ENCODE measurements at regions not wholly inside any gene's neighbourhood (a gene's known extent, or its start where the extent isn't known, plus 50 kb on each side); places are given as distances from the start of the nearest gene placed in this dataset.
A peak's percentile ranks its signal among the peaks of the same experiment; 100 is the strongest.

DNA sequence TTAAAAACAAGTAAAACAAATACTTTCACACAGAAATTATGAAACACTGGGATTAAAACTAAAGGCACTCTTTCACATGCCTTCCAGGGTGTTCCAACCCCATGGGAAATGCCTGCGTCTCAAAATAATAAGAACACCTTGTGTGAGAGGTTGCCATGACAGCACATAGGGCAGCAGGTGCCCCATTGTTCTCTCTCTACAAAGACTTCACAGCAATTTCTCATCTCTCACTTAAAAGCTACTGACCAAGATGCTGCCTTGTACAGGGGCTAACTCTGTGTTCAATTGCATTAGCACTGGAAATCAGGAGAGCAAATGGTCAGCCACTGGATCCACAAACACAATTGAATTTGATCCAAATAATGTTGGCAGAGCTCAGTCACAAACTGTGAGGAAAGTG is 102.5 kb upstream of the GALNTL6 start:
- FAIRE-seq (no peak), DNase-seq (ENCODE audit: low read depth) (no peak)
- Histone ChIP-seq H3K36me3 (ENCODE audit: control insufficient read depth, insufficient read depth, low read length) (no peaks in the 10 kb centered on the region), H3K4me3 (ENCODE audit: low read depth, low read length) (no peak overlapping the region), H3K27me3 (ENCODE audit: control insufficient read depth, insufficient read depth, low read length) (no peaks in the 10 kb centered on the region)
- TF ChIP-seq CTCF (IDR thresholded peaks at IDR 0.05; ENCODE audit: insufficient read depth, low read length, severe bottlenecking), result no peak

GRCh38 chr4:171676555-171677215 is 136.5 kb upstream of the GALNTL6 start:
- FAIRE-seq (no peak), DNase-seq (ENCODE audit: low read depth) (peak; percentile 6)
- H3K4me3 ChIP-seq (ENCODE audit: low read depth, low read length), result no peak overlapping the region
- H3K36me3 ChIP-seq (ENCODE audit: control insufficient read depth, insufficient read depth, low read length), result no peaks in the 10 kb centered on the region
- H3K27me3 ChIP-seq (ENCODE audit: control insufficient read depth, insufficient read depth, low read length), result no peaks in the 10 kb centered on the region
- no peak for TF ChIP-seq CTCF (IDR thresholded peaks at IDR 0.05; ENCODE audit: insufficient read depth, low read length, severe bottlenecking)

DNA sequence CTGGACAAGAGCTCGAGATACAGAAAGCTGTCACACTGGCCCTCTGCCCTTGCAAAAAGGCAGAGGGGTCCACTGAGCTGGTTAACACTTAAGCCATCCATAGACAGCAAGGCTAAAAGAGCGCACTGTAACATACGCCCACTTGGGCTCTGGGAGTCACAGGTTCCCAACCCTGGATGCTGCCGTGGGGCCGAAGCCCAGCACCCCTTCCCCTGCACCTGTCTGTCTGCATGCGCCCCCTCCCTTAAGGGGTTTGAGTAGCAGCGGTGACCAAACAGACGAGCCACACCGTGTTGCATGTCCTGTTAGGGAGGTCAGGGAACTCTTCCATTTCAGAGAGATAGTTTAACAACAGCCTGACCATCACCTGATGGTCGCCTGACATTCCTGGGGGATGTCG is 138.4 kb upstream of the GALNTL6 start:
- Histone ChIP-seq H3K27me3 (ENCODE audit: control insufficient read depth, insufficient read depth, low read length) (no peaks in the 10 kb centered on the region), H3K4me3 (ENCODE audit: low read depth, low read length) (no peak overlapping the region), H3K36me3 (ENCODE audit: control insufficient read depth, insufficient read depth, low read length) (no peaks in the 10 kb centered on the region)
- TF ChIP-seq CTCF (IDR thresholded peaks at IDR 0.05; ENCODE audit: insufficient read depth, low read length, severe bottlenecking), result no peak
- FAIRE-seq (no peak), DNase-seq (ENCODE audit: low read depth) (no peak)

GRCh38 chr4:171668403-171668802 is 144.8 kb upstream of the GALNTL6 start:
- FAIRE-seq (no peak), DNase-seq (ENCODE audit: low read depth) (no peak)
- TF ChIP-seq CTCF (IDR thresholded peaks at IDR 0.05; ENCODE audit: insufficient read depth, low read length, severe bottlenecking), result no peak
- H3K27me3 ChIP-seq (ENCODE audit: control insufficient read depth, insufficient read depth, low read length), result no peaks in the 10 kb centered on the region
- H3K36me3 ChIP-seq (ENCODE audit: control insufficient read depth, insufficient read depth, low read length), result no peaks in the 10 kb centered on the region
- H3K4me3 ChIP-seq (ENCODE audit: low read depth, low read length), result no peak overlapping the region

DNA sequence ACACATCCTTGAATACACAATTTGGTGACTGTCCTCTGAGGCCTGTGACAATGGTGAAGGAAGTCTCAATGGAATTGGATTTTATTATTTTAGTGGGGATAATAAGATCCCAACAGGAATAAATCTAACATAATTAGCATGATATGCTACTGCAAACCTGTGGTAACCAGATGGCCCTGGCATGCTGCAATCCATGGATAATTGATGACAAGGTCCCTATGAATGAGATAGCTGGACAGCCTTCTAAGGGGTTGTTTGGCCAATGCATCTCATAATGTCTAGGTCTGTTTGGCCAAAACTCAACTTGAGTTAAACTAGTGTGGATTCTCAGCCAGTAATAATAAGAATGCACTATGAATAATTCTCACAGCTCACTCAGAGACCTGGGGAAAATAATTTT is 145.3 kb upstream of the GALNTL6 start:
- FAIRE-seq (no peak), DNase-seq (ENCODE audit: low read depth) (no peak)
- Histone ChIP-seq H3K27me3 (ENCODE audit: control insufficient read depth, insufficient read depth, low read length) (no peaks in the 10 kb centered on the region), H3K36me3 (ENCODE audit: control insufficient read depth, insufficient read depth, low read length) (no peaks in the 10 kb centered on the region), H3K4me3 (ENCODE audit: low read depth, low read length) (no peak overlapping the region)
- no peak for TF ChIP-seq CTCF (IDR thresholded peaks at IDR 0.05; ENCODE audit: insufficient read depth, low read length, severe bottlenecking)

- H3K27me3 ChIP-seq (ENCODE audit: control insufficient read depth, insufficient read depth, low read length), result no peaks in the 10 kb centered on the region
- FAIRE-seq (no peak), DNase-seq (ENCODE audit: low read depth) (no peak)
- no peak overlapping the region for H3K4me3 ChIP-seq (ENCODE audit: low read depth, low read length)
- H3K36me3 ChIP-seq (ENCODE audit: control insufficient read depth, insufficient read depth, low read length), result no peaks in the 10 kb centered on the region
- TF ChIP-seq CTCF (IDR thresholded peaks at IDR 0.05; ENCODE audit: insufficient read depth, low read length, severe bottlenecking), result no peak
Observed at GRCh38 chr4:171651071-171651470, 162.1 kb upstream of the GALNTL6 start.

Data from bronchial epithelial cell (primary cell).